GM12872 (cell line): ENCODE measurements at regions not wholly inside any gene's neighbourhood (a gene's known extent, or its start where the extent isn't known, plus 50 kb on each side); places are given as distances from the start of the nearest gene placed in this dataset.

ENCODE experiments used
- TF ChIP-seq, protein P1 (sequence below): IDR thresholded peaks from 3 replicates; pipeline ENCODE4 v1.5.1; 2011; ENCODE audit warnings: low read depth, mild to moderate bottlenecking, low read length, moderate library complexity; ENCODE audit not compliant: insufficient read depth

DNA sequence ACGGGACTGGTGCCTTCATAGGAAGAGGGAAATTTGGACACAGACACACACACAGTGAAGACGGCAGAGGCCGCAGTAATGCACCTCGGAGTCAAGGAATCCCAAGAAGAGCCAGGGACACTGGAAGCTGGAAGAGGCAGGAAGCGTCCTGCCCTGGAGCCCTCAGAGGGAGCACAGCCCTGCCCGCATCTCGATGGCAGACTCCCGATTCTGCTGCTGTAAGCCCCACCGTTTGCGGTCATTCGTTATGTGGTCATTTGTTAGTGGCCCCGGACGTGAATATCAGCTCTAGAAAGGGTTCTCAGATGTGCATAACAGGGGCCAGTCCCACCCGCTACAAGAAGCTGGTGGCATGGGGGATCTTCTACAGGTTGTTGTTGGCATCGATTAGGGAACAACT, 316.6 kb downstream of the FOXL1 start:
- TF ChIP-seq, protein P1, sequence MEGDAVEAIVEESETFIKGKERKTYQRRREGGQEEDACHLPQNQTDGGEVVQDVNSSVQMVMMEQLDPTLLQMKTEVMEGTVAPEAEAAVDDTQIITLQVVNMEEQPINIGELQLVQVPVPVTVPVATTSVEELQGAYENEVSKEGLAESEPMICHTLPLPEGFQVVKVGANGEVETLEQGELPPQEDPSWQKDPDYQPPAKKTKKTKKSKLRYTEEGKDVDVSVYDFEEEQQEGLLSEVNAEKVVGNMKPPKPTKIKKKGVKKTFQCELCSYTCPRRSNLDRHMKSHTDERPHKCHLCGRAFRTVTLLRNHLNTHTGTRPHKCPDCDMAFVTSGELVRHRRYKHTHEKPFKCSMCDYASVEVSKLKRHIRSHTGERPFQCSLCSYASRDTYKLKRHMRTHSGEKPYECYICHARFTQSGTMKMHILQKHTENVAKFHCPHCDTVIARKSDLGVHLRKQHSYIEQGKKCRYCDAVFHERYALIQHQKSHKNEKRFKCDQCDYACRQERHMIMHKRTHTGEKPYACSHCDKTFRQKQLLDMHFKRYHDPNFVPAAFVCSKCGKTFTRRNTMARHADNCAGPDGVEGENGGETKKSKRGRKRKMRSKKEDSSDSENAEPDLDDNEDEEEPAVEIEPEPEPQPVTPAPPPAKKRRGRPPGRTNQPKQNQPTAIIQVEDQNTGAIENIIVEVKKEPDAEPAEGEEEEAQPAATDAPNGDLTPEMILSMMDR, result no peak

DNA sequence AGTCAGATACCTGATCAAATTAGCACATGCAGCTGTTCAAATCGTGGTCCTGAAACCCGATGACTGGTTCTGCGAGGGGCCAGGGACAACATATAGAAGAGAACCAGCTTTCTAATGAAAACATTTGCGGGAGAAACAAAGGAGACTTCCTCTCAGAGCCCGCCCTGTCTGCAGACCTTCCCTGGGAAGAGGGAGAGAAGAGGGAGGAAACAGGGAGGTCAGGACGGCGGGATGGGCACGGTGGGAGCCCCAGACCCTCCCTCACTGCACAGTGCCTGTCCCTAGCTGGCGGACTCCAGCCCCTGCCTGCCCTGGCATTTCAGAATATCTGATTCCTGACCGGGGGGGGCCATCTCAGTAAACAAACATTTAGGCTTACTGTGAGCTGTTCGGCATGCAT, 317.3 kb downstream of the FOXL1 start:
- TF ChIP-seq, protein P1, result no peak

DNA sequence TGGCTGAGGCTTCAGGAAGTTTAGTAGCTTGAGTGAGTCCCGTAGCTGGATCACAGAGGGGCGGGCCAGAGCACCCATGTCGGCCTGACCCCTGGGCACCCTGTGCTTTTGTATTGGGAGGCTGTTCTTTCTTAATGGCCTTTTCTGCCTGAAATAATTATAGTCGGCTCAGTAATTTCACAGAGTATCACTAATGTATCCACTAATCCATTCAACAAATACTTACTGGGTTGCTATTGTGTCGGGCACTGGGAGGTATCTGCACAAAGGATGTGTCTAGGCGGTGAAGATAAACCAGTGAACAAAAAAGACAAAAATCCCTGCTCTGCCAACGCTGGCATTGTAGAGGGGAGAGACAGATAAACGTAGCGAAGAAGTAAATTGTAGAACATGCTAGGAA, 318.6 kb downstream of the FOXL1 start:
- TF ChIP-seq, protein P1, result no peak

DNA sequence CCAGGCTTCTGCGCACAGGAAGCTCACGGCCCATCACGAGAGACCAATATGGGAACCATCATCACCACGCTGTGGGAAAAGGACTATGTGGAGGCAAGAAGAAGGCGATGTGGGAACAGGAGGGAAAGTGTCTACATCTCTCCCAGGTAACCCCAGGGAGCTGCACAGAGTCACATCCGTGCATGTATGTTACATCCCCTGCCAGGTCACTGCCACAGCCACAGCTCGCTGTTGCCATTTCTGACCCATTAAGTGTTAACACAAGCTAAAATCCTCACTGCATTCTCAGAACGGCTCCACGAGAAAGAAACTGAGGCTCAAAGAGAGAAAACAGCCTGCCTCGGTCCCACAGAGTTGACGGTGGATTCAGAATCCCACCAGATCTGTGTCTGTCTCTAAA, 319.1 kb downstream of the FOXL1 start:
- TF ChIP-seq, protein P1, result no peak

DNA sequence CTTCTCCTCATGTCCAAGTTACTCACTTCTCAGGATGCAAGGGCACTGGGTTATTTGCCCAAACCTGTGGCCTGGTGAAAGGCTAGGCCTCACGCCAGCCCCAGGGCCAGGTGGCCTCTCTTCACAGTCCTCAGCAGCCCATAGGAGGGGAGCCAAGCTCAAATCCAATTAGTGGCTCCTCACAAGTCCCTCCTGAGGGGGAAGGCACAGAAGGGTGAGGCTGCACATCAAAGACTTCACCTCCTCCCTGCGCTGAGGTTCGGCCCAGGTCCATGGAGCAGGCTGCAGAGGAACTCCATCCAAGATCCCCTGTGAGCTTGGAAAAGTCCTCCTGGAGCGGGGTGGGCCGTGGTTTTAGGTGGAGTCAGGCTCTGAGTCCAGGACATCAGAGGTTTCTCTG, 320.0 kb downstream of the FOXL1 start:
- TF ChIP-seq, protein P1, result no peak

DNA sequence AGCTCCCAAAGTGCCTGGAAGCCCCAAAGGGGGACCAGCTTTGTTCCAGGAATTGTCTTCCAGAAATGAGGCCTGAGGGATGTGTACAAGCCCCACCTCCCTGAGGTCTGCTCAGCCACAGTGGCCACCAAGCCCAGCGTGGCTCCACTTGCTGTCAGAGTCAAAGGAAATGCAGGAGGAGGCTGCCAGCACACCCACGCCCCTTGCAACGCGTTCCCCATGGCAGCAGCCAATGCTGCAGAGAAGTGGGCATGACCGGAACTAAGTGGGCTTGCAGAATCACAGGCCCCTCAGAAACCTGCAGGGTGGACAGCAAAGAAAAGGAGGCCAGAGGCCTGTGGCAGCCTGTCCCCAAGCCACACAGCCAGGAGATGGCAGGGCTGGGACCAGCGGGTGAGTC, 320.8 kb downstream of the FOXL1 start:
- TF ChIP-seq, protein P1, result no peak

DNA sequence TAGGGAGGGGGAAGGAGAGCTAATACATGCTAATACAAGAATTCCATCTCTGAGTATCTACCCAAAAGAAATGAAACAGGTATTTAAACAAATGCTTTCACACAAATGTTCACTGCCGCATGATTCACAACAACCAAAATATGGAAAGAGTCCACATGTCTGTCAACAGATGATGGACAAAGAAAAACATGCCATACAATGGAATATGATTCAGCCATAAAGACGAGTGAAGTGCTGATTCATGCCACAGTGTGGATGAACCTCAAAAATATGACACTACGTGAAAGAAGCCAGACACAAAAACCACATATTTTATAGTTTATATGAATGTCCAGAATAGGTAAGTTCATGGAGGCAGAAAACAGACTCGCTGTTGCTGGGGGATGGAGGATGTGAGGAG, 321.4 kb downstream of the FOXL1 start:
- TF ChIP-seq, protein P1, result no peak

DNA sequence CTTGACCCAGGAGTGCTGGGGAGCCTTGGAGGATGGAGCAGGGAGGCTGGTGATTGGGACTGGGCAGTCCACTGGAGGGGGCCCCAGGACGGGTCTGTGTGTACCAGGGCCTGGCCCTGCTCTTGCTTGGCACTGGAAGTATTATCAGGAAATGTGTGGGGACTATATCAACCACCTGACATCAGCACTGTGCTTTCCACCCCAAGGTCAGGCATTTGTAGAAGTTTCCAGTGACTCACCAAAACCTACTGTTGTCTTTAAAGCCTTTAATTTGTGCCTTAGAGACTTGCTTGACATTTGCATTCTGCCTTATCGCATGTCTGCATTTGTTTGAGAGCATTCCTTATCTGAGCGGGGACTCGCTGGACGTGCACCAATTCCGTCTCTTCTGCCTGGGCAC, 323.1 kb downstream of the FOXL1 start:
- TF ChIP-seq, protein P1, result no peak
